Neural progenitor cell (in vitro differentiated cells): ENCODE measurements at regions not wholly inside any gene's neighbourhood (a gene's known extent, or its start where the extent isn't known, plus 50 kb on each side); places are given as distances from the start of the nearest gene placed in this dataset.

Experiments
- CTCF ChIP-seq: fragments of 200-600 bp; sonication (generic); IDR thresholded peaks from 2 replicates; pipeline ENCODE4 v1.5.1; 2017; ENCODE audit warnings: antibody characterized with exemption, mild to moderate bottlenecking
- EZH2 ChIP-seq: fragments of 200-600 bp; sonication (generic); IDR thresholded peaks from 2 replicates; pipeline ENCODE4 v1.6.1; 2017; ENCODE audit warnings: antibody characterized with exemption, mild to moderate bottlenecking, moderate library complexity
- EZH2phosphoT487 ChIP-seq: fragments of 200-600 bp; sonication (generic); IDR thresholded peaks from 2 replicates; pipeline ENCODE4 v1.6.1; 2017; ENCODE audit warnings: antibody characterized with exemption

GRCh38 chr4:181578911-181579310 lies 664.3 kb upstream of the TENM3 start:
- TF ChIP-seq EZH2 (no peak), CTCF (no peak), EZH2phosphoT487 (no peak)
